Endothelial cell (in vitro differentiated cells): ENCODE measurements at regions not wholly inside any gene's neighbourhood (a gene's known extent, or its start where the extent isn't known, plus 50 kb on each side); places are given as distances from the start of the nearest gene placed in this dataset.

ENCODE experiments used
- DNase-seq: peaks from one replicate; pipeline ENCODE4 v3.0.0; 2021; ENCODE audit warnings: low spot score
- H3K27ac Mint-ChIP-seq: one replicate; pipeline ENCODE4 v1.8.0; 2021; ENCODE audit warnings: mixed read lengths, inconsistent platforms; ENCODE audit not compliant: unreplicated experiment
- H3K27me3 Mint-ChIP-seq: one replicate; pipeline ENCODE4 v1.8.0; 2021; ENCODE audit warnings: mild to moderate bottlenecking, moderate library complexity, mixed read lengths, inconsistent platforms; ENCODE audit not compliant: unreplicated experiment
- H3K36me3 Mint-ChIP-seq: one replicate; pipeline ENCODE4 v1.8.0; 2021; ENCODE audit warnings: mild to moderate bottlenecking, low read depth, mixed read lengths, inconsistent platforms; ENCODE audit not compliant: unreplicated experiment
- H3K4me1 Mint-ChIP-seq: one replicate; pipeline ENCODE4 v1.8.0; 2021; ENCODE audit warnings: mild to moderate bottlenecking, mixed read lengths, inconsistent platforms; ENCODE audit not compliant: unreplicated experiment
- H3K4me3 Mint-ChIP-seq: one replicate; pipeline ENCODE4 v1.8.0; 2021; ENCODE audit warnings: mild to moderate bottlenecking, mixed read lengths, inconsistent platforms; ENCODE audit not compliant: unreplicated experiment
- H3K9me3 Mint-ChIP-seq: one replicate; pipeline ENCODE4 v1.8.0; 2021; ENCODE audit warnings: mixed read lengths, inconsistent platforms; ENCODE audit not compliant: unreplicated experiment
- CTCF ChIP-seq: fragments of 200-600 bp; sonication (generic); IDR thresholded peaks from one replicate; pipeline ENCODE4 v1.5.0; 2021; ENCODE audit warnings: antibody characterized with exemption; ENCODE audit not compliant: unreplicated experiment

GRCh38 chr13:40024967-40025714 lies 369.7 kb downstream of the COG6 start:
- DNase-seq = no peak
- Mint-ChIP-seq H3K9me3 (no peaks in the 10 kb centered on the region), H3K4me3 (no peak overlapping the region), H3K4me1 (no peaks in the 10 kb centered on the region), H3K36me3 (no peaks in the 10 kb centered on the region), H3K27ac (no peak overlapping the region), H3K27me3 (peaks cover 1% of the 10 kb centered on the region)
- TF ChIP-seq CTCF = no peak

GRCh38 chr13:40026174-40026585 lies 370.7 kb downstream of the COG6 start:
- H3K36me3 Mint-ChIP-seq = no peaks in the 10 kb centered on the region
- H3K27me3 Mint-ChIP-seq = peaks cover 1% of the 10 kb centered on the region
- no peak overlapping the region for H3K27ac Mint-ChIP-seq
- no peaks in the 10 kb centered on the region for H3K4me1 Mint-ChIP-seq
- no peak overlapping the region for H3K4me3 Mint-ChIP-seq
- TF ChIP-seq CTCF = no peak
- DNase-seq = no peak
- H3K9me3 Mint-ChIP-seq = no peaks in the 10 kb centered on the region

- Mint-ChIP-seq H3K4me3 (no peak overlapping the region), H3K9me3 (no peaks in the 10 kb centered on the region), H3K36me3 (no peaks in the 10 kb centered on the region), H3K27me3 (peaks cover under 1% of the 10 kb centered on the region), H3K4me1 (no peaks in the 10 kb centered on the region), H3K27ac (no peak overlapping the region)
- DNase-seq = no peak
- no peak for TF ChIP-seq CTCF
Observed at GRCh38 chr13:40026741-40027140, 371.3 kb downstream of the COG6 start.

- DNase-seq = no peak
- Mint-ChIP-seq H3K36me3 (no peaks in the 10 kb centered on the region), H3K27ac (no peak overlapping the region), H3K4me1 (no peaks in the 10 kb centered on the region), H3K27me3 (no peaks in the 10 kb centered on the region), H3K9me3 (no peaks in the 10 kb centered on the region), H3K4me3 (no peak overlapping the region)
- no peak for TF ChIP-seq CTCF
Observed at GRCh38 chr13:40028446-40028845, 373.0 kb downstream of the COG6 start.

- no peak overlapping the region for H3K27ac Mint-ChIP-seq
- H3K9me3 Mint-ChIP-seq = no peaks in the 10 kb centered on the region
- no peak overlapping the region for H3K4me3 Mint-ChIP-seq
- DNase-seq = no peak
- no peaks in the 10 kb centered on the region for H3K36me3 Mint-ChIP-seq
- no peaks in the 10 kb centered on the region for H3K27me3 Mint-ChIP-seq
- no peak for TF ChIP-seq CTCF
- H3K4me1 Mint-ChIP-seq = no peaks in the 10 kb centered on the region
Observed at GRCh38 chr13:40031031-40031430, 375.6 kb downstream of the COG6 start.
